ENCODE measurements at regions not wholly inside any gene's neighbourhood (a gene's known extent, or its start where the extent isn't known, plus 50 kb on each side); places are given as distances from the start of the nearest gene placed in this dataset.
"Not testable (repeated sequence)": the region's sequence is repeated elsewhere in the genome, so short reads cannot be mapped to it uniquely, and the experiment has no call there.

DNA sequence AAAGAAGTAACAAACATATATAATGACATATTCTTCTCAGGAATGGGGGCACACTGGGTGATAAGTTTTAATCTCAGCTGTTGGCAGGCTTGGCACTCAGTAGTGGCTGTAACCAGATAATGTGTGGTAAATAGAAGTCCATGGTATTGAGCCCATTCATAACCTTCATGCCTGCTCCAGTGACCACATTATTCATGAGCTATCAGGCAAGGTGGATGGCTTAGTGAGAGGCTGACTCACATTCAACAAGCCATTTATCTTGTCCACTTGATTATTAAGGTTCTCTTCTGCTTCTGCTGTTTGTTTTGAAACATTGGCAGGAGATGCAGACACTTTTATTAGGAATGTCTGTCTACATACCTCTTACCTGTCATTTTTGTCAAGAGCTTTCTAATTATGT, 950.4 kb upstream of the LRFN5 start:
- DNase-seq (ENCODE audit: low read depth): no peak

DNA sequence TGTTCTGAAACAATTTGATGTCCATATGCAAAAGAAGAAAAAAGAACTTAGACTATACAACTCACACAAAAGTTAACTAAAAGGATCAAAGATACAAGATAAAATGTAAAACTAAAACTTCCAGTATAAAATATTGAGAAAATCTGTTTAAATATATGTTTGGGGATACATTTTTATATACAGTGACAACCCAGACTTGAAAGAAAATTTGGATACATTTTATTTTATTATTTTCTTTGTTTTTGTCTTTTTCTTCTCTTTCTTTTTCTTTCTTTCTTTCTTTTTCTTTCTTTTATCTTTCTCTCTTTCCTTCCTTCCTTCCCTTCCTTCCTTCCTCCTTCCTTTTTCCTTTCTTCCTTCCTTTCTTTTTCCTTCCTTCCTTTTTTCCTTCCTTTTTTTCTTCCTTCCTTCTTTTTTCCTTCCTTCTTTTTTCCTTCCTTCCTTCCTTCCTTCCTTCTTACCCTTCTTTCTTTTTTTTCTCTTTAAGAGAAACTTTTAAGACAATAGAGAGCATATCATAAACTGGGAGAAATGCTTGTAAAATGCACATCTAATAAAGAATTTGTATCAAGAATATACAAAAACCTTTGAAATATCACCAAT, 954.5 kb upstream of the LRFN5 start:
- H3K4me3 ChIP-seq (ENCODE audit: low read depth, low read length): no peak overlapping the region
- DNase-seq (ENCODE audit: low read depth): no peak

More for the DNA sequence above, 950.4 kb upstream of the LRFN5 start:
- no peak overlapping the region for H3K4me3 ChIP-seq (ENCODE audit: low read depth, low read length)

GRCh38 chr14:40630471-40630870, 976.2 kb upstream of the LRFN5 start:
- DNase-seq (ENCODE audit: low read depth): no peak
- no peak overlapping the region for H3K4me3 ChIP-seq (ENCODE audit: low read depth, low read length)

GRCh38 chr14:40629551-40630137, 977.0 kb upstream of the LRFN5 start:
- H3K4me3 ChIP-seq (ENCODE audit: low read depth, low read length); DNase-seq (ENCODE audit: low read depth): not testable (repeated sequence)

- DNase-seq (ENCODE audit: low read depth): no peak
- no peak overlapping the region for H3K4me3 ChIP-seq (ENCODE audit: low read depth, low read length)
Measured at GRCh38 chr14:40629144-40629543, 977.5 kb upstream of the LRFN5 start.

DNA sequence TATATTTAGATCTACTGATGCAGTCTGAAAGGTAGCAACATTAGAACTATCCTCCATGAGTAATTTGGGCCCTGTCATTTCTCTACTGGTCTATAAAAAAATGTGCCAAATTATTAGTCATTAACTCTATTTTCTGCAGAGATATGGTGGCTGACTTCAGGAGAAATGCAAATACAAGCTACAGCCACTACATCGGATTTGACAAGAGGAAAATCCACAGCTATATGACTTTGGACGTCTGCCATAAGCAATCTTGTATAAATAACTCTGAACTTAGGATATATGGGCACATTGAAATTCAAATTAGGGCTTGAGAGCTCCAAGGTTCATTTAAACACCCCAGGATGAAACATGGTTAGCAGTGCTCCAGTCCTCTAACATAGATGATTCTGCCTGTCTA, 983.0 kb upstream of the LRFN5 start:
- no peak for DNase-seq (ENCODE audit: low read depth)
- no peak overlapping the region for H3K4me3 ChIP-seq (ENCODE audit: low read depth, low read length)

DNA sequence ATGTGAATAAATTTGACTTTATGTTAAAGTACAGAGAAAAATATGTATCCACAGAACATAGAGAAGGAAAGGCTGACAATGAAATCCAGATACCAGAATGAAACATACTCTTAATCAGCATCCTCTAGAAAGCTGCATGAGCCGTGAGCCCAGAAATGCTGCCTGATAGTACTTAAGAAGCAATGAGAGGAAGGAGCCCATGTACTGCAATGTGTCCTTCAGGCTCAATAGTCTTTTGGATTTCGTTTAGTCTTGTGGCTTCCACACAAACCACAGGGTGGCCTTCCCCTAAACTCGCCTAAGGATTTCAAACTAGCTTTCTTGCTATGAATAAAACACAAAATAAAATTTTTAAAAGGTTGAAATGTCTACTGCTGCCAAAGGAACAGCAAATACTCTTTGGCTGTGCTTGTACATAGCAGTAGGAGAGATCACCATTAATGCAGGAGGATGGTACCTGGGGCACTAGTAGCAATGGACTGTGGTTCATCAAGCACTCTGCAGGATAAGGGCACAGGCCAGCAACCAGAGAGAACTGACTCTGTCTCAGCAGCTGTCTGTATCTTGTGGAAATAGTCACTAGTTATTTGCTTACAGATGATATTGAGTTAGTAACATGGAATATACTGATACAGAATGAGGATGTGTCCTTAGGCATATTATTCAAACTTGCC, 988.3 kb upstream of the LRFN5 start:
- no peak overlapping the region for H3K4me3 ChIP-seq (ENCODE audit: low read depth, low read length)
- DNase-seq (ENCODE audit: low read depth): no peak

- no peak for DNase-seq (ENCODE audit: low read depth)
- no peak overlapping the region for H3K4me3 ChIP-seq (ENCODE audit: low read depth, low read length)
Measured at GRCh38 chr14:40616579-40616978, 990.1 kb upstream of the LRFN5 start.

DNA sequence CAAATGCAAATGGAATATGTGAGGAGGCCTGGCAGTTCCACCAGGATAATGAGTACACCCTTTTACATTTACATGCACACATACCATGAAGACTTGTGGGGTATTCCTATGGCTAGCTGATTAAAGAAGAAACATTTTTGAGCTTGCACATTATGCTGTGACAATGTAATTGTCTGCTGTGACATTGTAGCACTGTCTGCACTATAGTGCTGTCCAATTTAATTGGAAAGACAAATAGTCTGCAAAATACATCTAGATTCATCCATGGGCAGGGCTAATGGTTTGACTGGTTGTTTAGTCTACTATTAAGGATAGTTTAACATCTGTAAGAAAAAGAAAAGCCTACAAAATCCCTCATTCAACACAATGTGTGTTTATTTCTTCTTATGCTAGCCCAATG, 1005.6 kb upstream of the LRFN5 start:
- no peak for DNase-seq (ENCODE audit: low read depth)
- no peak overlapping the region for H3K4me3 ChIP-seq (ENCODE audit: low read depth, low read length)

DNA sequence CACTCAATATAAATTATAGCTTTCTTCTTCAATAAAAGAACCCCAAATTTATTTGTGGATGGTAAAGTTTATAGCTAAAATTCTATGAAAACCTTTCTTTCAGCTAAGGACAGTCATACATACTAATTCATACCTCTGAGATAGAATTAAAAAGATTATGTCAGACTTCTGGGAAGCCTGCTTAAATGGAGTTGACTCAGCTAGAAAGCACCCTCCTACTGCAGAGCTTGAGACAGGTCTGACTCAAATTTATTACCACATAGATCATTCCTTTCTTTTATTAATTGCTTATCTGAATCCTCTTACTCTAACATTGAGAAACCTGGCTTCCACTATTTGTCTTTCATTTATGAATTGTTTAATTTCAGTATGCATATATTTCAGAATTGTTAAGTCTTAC, 1007.0 kb upstream of the LRFN5 start:
- DNase-seq (ENCODE audit: low read depth): no peak
- no peak overlapping the region for H3K4me3 ChIP-seq (ENCODE audit: low read depth, low read length)

- no peak overlapping the region for H3K4me3 ChIP-seq (ENCODE audit: low read depth, low read length)
Measured at GRCh38 chr14:40581264-40581663, 1025.4 kb upstream of the LRFN5 start.

DNA sequence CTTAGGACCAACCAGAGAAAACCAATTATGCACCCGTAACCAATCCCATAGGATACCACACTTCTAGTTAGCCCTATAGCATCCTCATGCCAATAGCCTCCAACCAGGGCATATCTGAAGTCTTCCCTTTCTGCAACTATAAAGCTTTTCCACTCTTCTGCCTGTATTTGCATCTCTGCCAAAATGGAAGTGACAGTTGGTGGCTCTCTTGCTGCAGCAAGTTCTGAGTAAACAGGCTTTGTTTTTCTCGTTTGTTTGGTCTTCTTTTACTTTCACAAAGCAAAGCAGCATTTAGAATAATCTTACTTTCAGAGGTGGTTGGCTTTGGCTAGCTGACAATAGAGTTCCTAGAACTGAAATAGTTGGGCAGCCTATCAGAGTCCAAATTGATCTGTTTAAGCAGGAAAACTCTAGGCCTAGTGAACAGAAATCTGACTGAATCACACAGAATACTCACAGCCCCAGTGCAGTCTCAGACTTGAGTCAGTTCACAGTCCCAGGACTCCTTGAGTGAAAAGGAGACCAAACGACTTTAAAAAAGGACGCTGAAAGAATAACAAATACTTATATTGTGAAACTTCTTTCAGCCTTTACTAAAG, 1029.7 kb upstream of the LRFN5 start:
- H3K4me3 ChIP-seq (ENCODE audit: low read depth, low read length): no peak overlapping the region
- no peak for DNase-seq (ENCODE audit: low read depth)

More at GRCh38 chr14:40581264-40581663, 1025.4 kb upstream of the LRFN5 start:
- DNase-seq (ENCODE audit: low read depth): no peak

DNA sequence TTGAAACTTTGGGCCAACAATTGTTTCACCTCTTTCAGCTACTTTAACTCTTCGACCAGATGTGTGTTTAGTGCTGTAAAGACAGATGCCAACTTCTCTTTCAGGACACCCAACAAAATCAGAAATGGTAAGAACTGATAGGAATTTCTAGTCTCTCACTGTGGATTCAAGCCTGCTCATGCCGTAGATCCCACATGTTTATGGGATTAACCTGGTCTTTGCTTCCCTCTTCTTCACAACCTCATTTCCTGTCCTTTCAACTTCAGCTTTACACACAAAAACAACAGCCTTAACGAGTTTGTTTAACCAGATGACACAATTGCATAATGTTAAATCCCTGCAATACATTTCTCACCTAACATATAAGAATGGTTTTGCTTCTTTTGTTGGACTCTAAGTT, 1031.9 kb upstream of the LRFN5 start:
- H3K4me3 ChIP-seq (ENCODE audit: low read depth, low read length): no peak overlapping the region
- no peak for DNase-seq (ENCODE audit: low read depth)

DNA sequence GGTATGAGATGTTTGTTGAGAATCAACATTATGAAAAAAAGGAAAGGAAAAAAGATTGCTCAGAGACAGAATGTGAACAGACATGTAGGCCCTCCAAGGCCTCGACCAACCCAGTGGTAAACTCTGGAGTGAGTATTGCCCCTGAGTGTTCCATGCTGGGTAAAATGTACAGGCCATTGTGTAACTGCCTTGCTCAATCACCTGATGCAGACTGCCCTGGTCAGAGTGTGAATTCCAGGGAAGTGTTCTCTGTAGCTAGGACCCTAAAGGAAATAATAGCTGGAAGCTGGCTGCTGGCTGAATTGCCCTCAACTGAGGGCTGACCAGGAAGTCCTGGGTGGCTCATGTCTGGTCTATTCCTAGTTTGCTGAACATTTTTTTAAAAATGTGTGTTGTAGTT, 1081.4 kb upstream of the LRFN5 start:
- no peak overlapping the region for H3K4me3 ChIP-seq (ENCODE audit: low read depth, low read length)
- DNase-seq (ENCODE audit: low read depth): no peak

GRCh38 chr14:40523123-40523522, 1083.6 kb upstream of the LRFN5 start:
- DNase-seq (ENCODE audit: low read depth): no peak

DNA sequence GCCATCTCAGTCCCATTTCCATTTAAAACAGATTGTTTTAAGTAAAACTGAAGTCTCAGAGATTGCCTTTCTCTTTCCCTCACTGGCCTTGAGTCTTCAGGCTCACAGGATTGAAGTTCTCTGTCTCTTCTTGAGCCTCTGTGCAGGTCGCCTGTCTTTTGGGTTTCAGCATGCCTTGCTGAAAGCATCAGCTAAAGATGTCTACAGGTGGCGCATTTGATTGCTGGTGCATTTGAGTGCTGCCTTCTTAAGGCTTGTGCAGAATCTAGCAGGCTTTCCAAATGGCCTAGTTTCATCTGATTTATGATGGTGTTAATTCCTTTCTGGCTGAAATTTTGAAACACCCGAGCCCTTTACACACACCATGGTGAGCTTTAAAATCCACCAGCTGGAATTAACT, 1062.2 kb upstream of the FBXO33 start:
- no peak for DNase-seq (ENCODE audit: low read depth)
- no peak overlapping the region for H3K4me3 ChIP-seq (ENCODE audit: low read depth, low read length)

More at GRCh38 chr14:40523123-40523522, 1083.6 kb upstream of the LRFN5 start:
- no peak overlapping the region for H3K4me3 ChIP-seq (ENCODE audit: low read depth, low read length)

GRCh38 chr14:40487824-40488223, 1055.6 kb upstream of the FBXO33 start:
- no peak overlapping the region for H3K4me3 ChIP-seq (ENCODE audit: low read depth, low read length)
- no peak for DNase-seq (ENCODE audit: low read depth)

GRCh38 chr14:40485688-40486087, 1053.5 kb upstream of the FBXO33 start:
- no peak overlapping the region for H3K4me3 ChIP-seq (ENCODE audit: low read depth, low read length)
- DNase-seq (ENCODE audit: low read depth): no peak

- no peak for DNase-seq (ENCODE audit: low read depth)
- H3K4me3 ChIP-seq (ENCODE audit: low read depth, low read length): no peak overlapping the region
Measured at GRCh38 chr14:40476005-40476404, 1043.8 kb upstream of the FBXO33 start.

- DNase-seq (ENCODE audit: low read depth): no peak
- H3K4me3 ChIP-seq (ENCODE audit: low read depth, low read length): no peak overlapping the region
Measured at GRCh38 chr14:40467969-40468368, 1035.7 kb upstream of the FBXO33 start.

DNA sequence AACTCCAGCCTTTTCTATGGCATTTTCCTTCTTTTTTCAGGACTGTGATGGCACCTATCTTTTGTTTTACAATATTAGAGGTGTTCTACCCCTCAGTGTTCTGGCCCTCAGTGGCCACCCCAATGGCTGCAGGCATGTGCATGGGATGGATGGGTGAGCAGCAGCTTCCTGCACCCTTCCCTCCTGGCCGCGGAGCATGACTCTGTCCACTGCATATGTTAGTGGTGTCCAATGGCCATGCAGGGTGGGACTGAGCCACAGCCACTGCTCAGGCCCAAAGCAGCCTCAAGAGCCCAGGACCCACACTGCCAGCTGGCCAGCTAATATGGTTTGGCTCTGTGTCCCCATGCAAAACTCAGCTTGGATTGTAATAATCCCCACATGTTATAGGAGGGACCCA, 1032.3 kb upstream of the FBXO33 start:
- no peak overlapping the region for H3K4me3 ChIP-seq (ENCODE audit: low read depth, low read length)

More for the DNA sequence above, 1032.3 kb upstream of the FBXO33 start:
- no peak for DNase-seq (ENCODE audit: low read depth)
